Neural crest cell (in vitro differentiated cells): ENCODE measurements at regions not wholly inside any gene's neighbourhood (a gene's known extent, or its start where the extent isn't known, plus 50 kb on each side); places are given as distances from the start of the nearest gene placed in this dataset.

Experiments
- DNase-seq: peaks from one replicate; pipeline ENCODE4 v3.0.0; 2021; ENCODE audit warnings: low read depth, mixed read lengths, low spot score
- H3K27ac Mint-ChIP-seq: one replicate; pipeline ENCODE4 v1.8.0; 2021; ENCODE audit warnings: mild to moderate bottlenecking, mixed read lengths; ENCODE audit not compliant: unreplicated experiment
- H3K27me3 Mint-ChIP-seq: 2 replicates; pipeline ENCODE4 v1.8.0; 2021; ENCODE audit warnings: low read depth, mild to moderate bottlenecking, mixed read lengths
- H3K36me3 Mint-ChIP-seq: 2 replicates; pipeline ENCODE4 v1.8.0; 2021; ENCODE audit warnings: low read depth, mild to moderate bottlenecking, mixed read lengths
- H3K4me1 Mint-ChIP-seq: 2 replicates; pipeline ENCODE4 v1.8.0; 2021; ENCODE audit warnings: mixed read lengths
- H3K4me3 Mint-ChIP-seq: one replicate; pipeline ENCODE4 v1.8.0; 2021; ENCODE audit warnings: mild to moderate bottlenecking, mixed read lengths
- H3K9me3 Mint-ChIP-seq: 2 replicates; pipeline ENCODE4 v1.8.0; 2021; ENCODE audit warnings: mixed read lengths
- TF ChIP-seq, protein P1 (sequence below): fragments of 200-600 bp; sonication (generic); conservative IDR thresholded peaks from 2 replicates; pipeline ENCODE4 v1.5.0; 2021; ENCODE audit warnings: antibody characterized with exemption, mild to moderate bottlenecking

DNA sequence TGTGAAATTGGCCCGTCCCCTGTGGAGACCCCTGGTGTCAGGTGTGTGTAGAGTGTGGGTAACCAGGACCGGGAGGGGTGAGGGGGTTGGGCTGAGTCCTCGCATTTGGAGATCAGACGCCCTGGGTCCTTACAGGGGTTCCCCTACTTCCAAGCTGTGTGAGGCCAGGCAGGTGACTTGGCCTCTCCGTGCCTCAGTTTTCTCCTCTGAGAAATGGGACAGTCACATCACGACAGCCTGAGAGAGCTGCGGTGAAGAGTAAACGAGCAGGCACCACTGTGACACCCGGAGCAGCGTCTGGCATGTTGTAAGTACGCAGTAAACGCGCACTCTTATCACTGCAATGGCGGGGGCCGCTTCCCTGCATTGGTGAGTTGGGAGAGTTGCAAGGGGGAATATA lies 152.5 kb upstream of the CIBAR2 start:
- Mint-ChIP-seq H3K4me1 (peaks cover 9% of the 10 kb centered on the region), H3K4me3 (no peak overlapping the region), H3K27me3 (peaks cover 42% of the 10 kb centered on the region), H3K9me3 (no peaks in the 10 kb centered on the region), H3K36me3 (no peaks in the 10 kb centered on the region), H3K27ac (no peak overlapping the region)
- TF ChIP-seq, protein P1, sequence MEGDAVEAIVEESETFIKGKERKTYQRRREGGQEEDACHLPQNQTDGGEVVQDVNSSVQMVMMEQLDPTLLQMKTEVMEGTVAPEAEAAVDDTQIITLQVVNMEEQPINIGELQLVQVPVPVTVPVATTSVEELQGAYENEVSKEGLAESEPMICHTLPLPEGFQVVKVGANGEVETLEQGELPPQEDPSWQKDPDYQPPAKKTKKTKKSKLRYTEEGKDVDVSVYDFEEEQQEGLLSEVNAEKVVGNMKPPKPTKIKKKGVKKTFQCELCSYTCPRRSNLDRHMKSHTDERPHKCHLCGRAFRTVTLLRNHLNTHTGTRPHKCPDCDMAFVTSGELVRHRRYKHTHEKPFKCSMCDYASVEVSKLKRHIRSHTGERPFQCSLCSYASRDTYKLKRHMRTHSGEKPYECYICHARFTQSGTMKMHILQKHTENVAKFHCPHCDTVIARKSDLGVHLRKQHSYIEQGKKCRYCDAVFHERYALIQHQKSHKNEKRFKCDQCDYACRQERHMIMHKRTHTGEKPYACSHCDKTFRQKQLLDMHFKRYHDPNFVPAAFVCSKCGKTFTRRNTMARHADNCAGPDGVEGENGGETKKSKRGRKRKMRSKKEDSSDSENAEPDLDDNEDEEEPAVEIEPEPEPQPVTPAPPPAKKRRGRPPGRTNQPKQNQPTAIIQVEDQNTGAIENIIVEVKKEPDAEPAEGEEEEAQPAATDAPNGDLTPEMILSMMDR: no peak
- DNase-seq: no peak

DNA sequence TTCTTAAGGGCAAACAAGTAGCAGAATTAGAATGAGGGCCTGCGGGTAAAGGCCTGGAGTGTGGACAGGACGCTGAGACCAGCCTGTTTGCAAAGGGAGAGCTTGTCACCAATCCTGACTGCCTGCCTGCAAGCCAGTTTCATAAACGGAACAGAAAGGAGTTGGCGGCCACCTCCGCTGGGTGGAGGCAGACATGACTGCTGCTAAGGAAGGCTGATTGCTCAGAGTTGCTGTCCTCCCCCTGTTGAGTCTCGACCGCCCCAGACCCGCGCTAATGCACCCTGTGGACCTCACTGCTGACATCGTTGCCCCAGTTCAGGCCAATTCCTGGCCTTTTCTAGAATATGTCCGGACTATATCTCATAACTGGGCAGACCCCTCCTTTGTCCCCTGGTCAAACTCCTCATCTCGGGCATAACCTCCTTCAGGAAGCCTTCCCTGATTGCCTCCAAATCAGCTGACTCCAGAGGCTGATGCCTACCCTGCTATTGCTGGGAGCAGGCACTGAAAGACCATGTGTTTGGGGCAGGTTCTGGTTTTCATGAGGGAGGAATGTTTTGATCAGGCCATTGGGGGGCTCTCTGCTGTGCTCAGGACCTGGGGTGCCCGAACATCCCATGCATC lies 153.0 kb upstream of the CIBAR2 start:
- Mint-ChIP-seq H3K4me1 (peaks cover 11% of the 10 kb centered on the region), H3K4me3 (no peak overlapping the region), H3K27ac (no peak overlapping the region), H3K36me3 (no peaks in the 10 kb centered on the region), H3K9me3 (no peaks in the 10 kb centered on the region), H3K27me3 (peaks cover 43% of the 10 kb centered on the region)
- no peak for DNase-seq
- TF ChIP-seq, protein P1: no peak

DNA sequence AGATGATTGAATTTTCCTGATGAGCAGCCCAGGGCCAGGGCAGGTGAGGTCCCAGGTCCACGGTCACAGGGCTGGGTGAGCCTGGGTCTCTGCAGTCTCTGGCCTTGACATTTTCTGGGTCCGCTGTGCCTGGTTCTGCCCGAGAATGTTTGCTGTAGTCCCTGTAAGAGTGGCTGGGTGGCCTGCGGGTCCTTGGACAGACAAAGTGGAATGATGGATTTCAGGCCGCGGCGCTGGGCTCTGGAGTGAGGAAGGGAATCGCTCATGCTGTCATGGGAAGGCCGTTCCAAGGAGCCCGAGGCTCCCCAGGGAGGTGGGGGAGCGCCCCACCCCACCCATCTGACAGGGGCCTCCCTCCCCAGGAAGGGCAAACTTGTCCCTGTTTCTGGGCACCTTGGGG lies 153.5 kb upstream of the CIBAR2 start:
- Mint-ChIP-seq H3K9me3 (no peaks in the 10 kb centered on the region), H3K27me3 (peaks cover 48% of the 10 kb centered on the region), H3K36me3 (no peaks in the 10 kb centered on the region), H3K4me1 (peaks cover 13% of the 10 kb centered on the region), H3K27ac (no peak overlapping the region), H3K4me3 (no peak overlapping the region)
- TF ChIP-seq, protein P1: no peak
- DNase-seq: no peak

DNA sequence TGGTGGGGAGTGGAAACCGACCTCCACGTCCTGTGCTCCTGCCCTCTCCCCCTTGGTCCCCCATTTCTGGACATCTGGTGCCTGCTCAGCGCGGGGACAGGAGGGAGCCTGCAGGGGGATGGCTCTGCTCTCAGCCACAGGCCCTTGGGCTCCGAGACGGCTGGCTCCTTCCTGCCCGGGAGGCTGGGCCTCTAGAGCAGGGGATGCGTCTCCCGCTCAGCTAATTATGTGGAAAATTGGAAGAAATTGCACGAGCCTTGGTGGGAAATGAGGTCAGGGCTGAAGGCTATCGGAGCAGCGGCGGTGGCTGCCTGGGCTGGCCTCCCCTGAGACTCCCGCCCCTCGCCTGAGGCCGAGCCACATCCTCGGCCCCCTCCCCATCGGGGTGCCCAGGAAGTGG lies 154.6 kb upstream of the CIBAR2 start:
- no peaks in the 10 kb centered on the region for H3K36me3 Mint-ChIP-seq
- H3K27me3 Mint-ChIP-seq: peaks cover 49% of the 10 kb centered on the region
- TF ChIP-seq, protein P1: no peak
- DNase-seq: no peak
- H3K27ac Mint-ChIP-seq: no peak overlapping the region
- H3K4me3 Mint-ChIP-seq: no peak overlapping the region
- peaks cover 11% of the 10 kb centered on the region for H3K4me1 Mint-ChIP-seq
- no peaks in the 10 kb centered on the region for H3K9me3 Mint-ChIP-seq

DNA sequence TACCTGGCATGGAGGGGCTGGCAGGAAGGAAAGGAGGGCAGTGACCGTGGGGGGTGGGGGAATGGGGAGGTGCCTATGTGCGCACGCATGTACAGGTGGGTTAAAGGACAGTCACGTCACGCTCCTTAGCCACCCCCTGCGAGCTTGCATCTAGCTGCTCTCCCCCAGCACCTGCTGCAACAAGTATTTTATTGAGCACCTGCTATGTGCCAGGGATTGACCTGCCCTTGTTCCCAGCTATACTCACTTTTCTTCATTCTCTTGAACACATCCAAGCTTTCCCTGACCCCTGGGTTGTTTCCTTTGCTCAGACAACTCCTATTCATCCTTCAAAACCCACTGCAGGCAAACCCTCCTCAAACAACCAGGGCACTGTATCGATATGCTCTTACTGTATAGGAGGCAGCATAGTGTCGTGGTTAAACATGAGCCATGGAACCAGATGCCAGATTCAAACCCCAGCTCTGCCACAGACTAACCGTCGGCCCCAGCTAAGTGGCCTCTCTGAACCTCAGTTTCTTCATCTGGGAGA lies 155.2 kb upstream of the CIBAR2 start:
- TF ChIP-seq, protein P1: no peak
- H3K27me3 Mint-ChIP-seq: peaks cover 48% of the 10 kb centered on the region
- no peaks in the 10 kb centered on the region for H3K36me3 Mint-ChIP-seq
- H3K4me3 Mint-ChIP-seq: no peak overlapping the region
- H3K4me1 Mint-ChIP-seq: peaks cover 6% of the 10 kb centered on the region
- no peaks in the 10 kb centered on the region for H3K9me3 Mint-ChIP-seq
- no peak overlapping the region for H3K27ac Mint-ChIP-seq
- no peak for DNase-seq
